HUDEP-2 (cell line): ENCODE measurements at regions not wholly inside any gene's neighbourhood (a gene's known extent, or its start where the extent isn't known, plus 50 kb on each side); places are given as distances from the start of the nearest gene placed in this dataset.
A peak's percentile ranks its signal among the peaks of the same experiment; 100 is the strongest.
"Not testable (repeated sequence)": the region's sequence is repeated elsewhere in the genome, so short reads cannot be mapped to it uniquely, and the experiment has no call there.

ENCODE experiments used
- DNase-seq, 76 experiments: peaks; one replicate each; lab custom pipeline; 2025; ENCODE audit not compliant: unreplicated experiment in 76 of 76; lab: John Stamatoyannopoulos, UW

GRCh38 chr17:83202002-83203000 lies 122.9 kb downstream of the METRNL start:
- DNase-seq, result no peak

DNA sequence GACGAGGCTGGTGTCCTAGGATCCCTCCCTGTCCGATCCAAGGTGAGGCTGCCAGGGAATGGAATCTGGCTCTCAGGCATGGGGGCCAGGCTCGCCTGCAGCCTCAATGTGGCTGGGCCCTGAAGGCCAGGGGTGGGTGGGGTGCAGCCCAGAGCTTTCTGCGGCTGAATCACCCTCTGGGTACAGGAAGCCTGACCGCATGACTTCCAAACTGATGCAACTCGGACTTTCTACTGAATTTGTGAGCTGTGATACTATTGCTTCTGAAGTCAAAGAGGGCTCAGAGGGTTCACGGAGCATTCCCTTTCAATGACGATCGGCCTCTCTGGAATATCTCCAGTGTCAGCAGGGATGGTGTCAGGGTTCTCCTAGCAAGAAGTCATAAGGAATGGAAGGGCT lies 123.7 kb downstream of the METRNL start:
- no peak for DNase-seq

DNA sequence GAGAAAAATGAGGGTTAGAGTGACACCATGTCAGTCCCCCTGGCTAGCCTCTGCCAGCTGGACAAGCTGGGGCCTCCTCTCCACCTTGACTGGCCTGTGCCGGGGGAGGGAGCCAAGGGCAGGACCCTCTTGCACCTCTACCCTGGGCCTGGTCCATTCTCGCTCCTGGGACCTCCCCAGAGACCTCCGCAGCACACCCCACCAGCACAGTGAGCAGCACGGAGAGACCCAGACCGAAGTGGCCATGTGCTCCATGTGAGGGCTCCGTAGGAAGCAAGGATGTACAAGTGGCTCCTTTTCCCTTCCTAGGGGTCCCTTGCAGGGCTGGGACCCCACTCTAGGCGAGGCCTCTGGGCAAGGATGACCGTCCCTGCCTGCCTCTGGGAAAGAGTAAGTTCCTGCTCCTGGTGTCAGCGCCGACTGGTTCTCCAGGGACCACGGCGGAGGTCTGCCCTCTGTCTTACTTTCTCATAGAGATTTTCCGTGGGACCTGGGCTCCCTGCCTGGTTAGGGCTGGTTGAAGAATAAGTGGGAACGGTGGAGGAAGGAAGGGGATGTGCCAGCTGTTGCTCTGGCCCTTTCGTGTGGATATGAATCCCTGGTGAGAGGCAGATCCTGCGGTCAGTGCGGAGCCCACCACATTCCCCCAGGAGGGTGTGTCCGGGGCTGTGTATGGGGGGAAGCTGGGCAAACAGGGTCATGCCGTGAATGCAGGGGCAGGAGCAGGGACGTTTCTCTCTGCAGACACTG lies 124.2 kb downstream of the METRNL start:
- DNase-seq, result no peak

GRCh38 chr17:83204230-83204725 lies 124.9 kb downstream of the METRNL start:
- DNase-seq, result no peak

GRCh38 chr17:83204736-83205386 lies 125.5 kb downstream of the METRNL start:
- not testable (repeated sequence) for DNase-seq

DNA sequence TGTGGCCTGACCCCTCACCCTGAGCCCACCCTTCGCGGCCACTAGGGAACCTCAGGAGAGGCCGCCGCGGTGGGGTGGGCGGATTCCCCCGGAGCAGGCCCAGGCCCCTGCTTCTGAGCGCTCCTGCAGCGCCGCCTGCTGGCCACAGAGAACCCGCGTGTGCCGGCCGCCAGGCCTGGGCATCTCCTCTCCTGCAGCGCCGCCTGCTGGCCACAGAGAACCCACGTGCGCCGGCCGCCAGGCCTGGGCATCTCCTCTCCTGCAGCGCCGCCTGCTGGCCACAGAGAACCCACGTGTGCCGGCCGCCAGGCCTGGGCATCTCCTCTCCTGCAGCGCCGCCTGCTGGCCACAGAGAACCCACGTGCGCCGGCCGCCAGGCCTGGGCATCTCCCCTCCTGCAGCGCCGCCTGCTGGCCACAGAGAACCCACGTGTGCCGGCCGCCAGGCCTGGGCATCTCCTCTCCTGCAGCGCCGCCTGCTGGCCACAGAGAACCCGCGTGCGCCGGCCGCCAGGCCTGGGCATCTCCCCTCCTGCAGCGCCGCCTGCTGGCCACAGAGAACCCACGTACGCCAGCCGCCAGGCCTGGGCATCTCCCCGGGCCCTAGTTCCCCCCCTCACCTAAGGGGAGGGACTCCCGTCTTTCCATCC lies 126.1 kb downstream of the METRNL start:
- DNase-seq, result peak in 37 of 76 experiments; percentile 2 to 47 (median 24)

DNA sequence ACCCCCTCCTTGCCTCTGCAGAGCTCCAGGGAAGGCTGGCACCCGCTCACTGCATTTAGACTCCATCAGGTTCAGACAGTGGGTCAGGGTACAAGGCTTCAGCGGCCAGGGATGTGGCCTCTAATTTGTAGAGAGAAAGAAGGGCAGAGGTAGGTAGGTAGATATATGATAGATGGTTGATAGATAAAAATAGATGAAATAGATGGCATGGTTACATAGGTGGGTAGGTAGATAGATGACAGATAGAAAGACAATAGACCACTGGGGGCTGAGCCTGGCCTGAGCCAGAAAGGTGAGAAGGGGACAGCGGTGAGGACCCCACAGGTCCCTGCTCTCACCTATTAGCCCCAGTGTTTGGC lies 126.6 kb downstream of the METRNL start:
- DNase-seq, result not testable (repeated sequence)

DNA sequence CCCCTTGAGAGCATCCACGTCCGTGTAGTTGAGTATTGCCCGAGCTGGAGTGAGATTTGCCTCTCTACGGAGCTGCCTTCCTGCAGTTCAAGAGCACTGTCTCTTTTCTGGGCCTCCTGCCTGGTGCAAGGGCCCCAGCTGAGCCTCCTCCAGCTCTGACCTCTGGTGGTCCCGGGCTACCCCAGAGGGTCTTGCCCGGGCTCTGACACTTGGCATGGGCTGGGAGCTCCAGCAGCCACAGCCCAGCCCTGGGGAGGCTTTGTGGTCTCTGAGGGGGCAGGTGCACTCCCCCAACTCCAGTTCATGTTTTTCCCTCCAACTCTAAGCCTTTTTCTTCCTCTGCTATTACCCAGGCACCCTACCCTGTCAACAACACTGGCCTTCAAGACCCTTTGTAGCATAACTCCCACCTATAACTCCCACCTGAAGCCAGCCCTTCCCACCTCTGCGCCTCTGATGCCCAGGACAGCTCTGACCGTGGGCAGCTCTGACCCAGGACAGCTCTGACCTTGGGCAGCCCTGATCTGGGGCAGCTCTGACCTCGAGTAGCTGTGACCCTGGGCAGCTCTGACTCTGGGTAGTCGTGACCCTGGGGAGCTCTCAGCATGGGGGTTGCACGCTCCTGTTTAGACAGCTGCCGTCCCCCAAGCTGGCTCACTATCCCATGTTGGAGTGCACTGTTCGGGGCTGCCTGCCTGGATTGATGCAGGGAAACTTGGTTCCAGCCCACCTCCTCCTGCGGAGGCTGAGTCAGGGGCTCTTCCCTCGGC lies 127.6 kb downstream of the METRNL start:
- not testable (repeated sequence) for DNase-seq

DNA sequence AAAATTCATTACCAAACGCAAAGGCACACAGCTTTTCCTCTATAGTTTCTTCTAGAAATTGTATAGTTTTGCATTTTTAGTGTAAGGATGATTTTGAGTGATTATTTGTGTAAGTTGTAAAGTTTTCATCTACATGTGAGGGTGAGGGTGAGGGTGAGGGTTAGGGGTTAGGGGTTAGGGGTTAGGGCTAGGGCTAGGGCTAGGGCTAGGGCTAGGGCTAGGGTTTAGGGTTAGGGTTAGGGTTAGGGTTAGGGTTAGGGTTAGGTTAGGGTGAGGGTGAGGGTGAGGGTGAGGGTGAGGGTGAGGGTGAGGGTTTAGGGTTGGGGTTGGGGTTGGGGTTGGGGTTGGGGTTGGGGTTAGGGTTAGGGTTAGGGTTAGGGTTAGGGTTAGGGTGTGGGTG lies 167.6 kb downstream of the METRNL start:
- not testable (repeated sequence) for DNase-seq
